ENCODE measurements at regions not wholly inside any gene's neighbourhood (a gene's known extent, or its start where the extent isn't known, plus 50 kb on each side); places are given as distances from the start of the nearest gene placed in this dataset.

DNA sequence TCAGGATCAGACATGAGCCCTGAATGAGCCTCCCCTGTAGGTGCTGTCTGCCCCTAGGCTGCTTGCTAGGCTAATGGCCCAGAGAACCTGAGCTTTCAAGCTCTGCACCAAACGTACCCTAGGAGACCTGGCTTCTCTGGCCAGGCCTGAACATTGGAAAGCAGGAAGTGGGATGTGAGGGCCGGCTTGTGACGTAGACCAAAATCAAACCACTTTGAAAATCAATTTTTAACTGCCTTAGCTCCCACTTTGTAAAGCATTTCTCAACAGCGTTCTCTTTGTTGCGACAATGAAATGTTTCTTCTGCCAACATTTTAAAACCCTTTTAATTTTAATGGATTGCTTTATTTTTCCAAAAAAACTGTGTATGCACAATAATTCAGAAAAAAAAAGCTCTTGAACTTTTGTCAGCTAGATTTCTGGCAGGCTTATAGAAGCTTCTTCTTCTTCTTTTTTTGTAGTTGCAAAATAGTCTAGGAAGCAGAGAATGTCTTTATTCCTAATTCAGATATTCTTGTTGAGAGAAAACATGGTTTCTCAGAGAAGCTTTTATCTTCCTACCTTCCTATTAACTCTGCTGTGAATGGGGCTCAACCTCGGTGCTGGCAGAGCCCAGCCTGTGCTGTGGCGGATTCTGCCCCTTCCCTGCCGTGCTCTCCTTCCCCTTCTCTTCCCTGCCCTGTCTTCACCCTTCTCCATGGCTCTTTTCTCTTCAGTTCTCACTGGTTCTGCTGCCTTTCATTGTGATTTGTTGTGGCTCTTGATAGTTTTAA lies 145.2 kb upstream of the SFRP2 start:
- H3K4me1 Mint-ChIP-seq = peaks cover 5% of the 10 kb centered on the region
- H3K27ac Mint-ChIP-seq = no peak overlapping the region
- H3K36me3 Mint-ChIP-seq (ENCODE audit: low read depth) = no peaks in the 10 kb centered on the region
- H3K4me3 Mint-ChIP-seq = no peak overlapping the region
- H3K9me3 Mint-ChIP-seq = no peaks in the 10 kb centered on the region
- H3K27me3 Mint-ChIP-seq = peaks cover 31% of the 10 kb centered on the region
- no peak for ATAC-seq (replicated peaks)

DNA sequence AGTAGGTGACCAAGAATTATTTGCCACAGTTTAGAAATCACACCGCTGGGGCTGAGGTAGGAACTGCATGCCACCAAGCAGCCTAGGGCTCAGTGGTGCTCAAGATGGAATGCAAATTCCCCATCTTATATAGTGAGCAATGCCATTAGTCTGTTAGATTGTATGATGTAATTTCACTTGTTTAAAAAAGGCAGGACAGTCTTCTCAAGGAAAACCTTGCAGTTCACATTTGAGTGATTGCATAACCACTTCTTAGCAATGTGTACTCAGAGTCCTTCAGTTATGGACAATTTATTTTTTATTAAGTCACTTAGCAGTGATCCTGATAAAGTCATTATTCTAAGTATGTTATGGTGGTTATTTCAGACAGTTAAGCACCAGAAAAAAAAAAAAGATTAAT lies 142.9 kb upstream of the SFRP2 start:
- Mint-ChIP-seq H3K36me3 (ENCODE audit: low read depth) (no peaks in the 10 kb centered on the region), H3K27ac (no peak overlapping the region), H3K27me3 (peaks cover 32% of the 10 kb centered on the region), H3K4me1 (peaks cover 5% of the 10 kb centered on the region), H3K9me3 (no peaks in the 10 kb centered on the region), H3K4me3 (no peak overlapping the region)
- no peak for ATAC-seq (replicated peaks)

GRCh38 chr4:153929675-153930074 lies 140.8 kb upstream of the SFRP2 start:
- Mint-ChIP-seq H3K9me3 (no peaks in the 10 kb centered on the region), H3K4me3 (no peak overlapping the region), H3K36me3 (ENCODE audit: low read depth) (no peaks in the 10 kb centered on the region), H3K27ac (no peak overlapping the region), H3K27me3 (peaks cover 25% of the 10 kb centered on the region), H3K4me1 (peaks cover 5% of the 10 kb centered on the region)
- no peak for ATAC-seq (replicated peaks)

GRCh38 chr4:153927451-153927850 lies 138.6 kb upstream of the SFRP2 start:
- no peak overlapping the region for H3K27ac Mint-ChIP-seq
- peaks cover 13% of the 10 kb centered on the region for H3K27me3 Mint-ChIP-seq
- no peaks in the 10 kb centered on the region for H3K4me1 Mint-ChIP-seq
- ATAC-seq (replicated peaks) = no peak
- H3K9me3 Mint-ChIP-seq = no peaks in the 10 kb centered on the region
- no peak overlapping the region for H3K4me3 Mint-ChIP-seq
- no peaks in the 10 kb centered on the region for H3K36me3 Mint-ChIP-seq (ENCODE audit: low read depth)

- Mint-ChIP-seq H3K4me1 (no peaks in the 10 kb centered on the region), H3K27me3 (no peaks in the 10 kb centered on the region), H3K27ac (no peak overlapping the region), H3K9me3 (no peaks in the 10 kb centered on the region), H3K4me3 (no peak overlapping the region), H3K36me3 (ENCODE audit: low read depth) (no peaks in the 10 kb centered on the region)
- ATAC-seq (replicated peaks) = no peak
Observed at GRCh38 chr4:153922148-153922547, 133.3 kb upstream of the SFRP2 start.

DNA sequence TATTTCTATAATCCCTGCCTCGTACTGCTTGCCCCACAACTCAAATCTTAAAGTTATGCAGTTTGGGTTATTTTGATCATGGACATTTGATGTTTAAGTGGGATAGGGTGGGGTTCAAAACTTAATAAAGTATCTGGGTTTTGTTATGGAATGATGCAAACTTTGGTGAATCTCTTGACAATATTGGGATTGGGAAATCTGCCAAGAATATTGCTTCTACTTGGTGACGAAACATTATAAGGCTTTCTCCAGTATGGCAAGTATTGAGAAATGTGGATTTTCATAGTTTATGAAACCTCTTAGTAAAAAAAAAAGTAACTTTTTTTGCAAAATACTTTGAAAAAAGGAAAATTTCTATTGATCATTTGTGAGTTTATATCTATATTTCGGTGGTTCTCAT lies 130.8 kb upstream of the SFRP2 start:
- H3K27ac Mint-ChIP-seq = no peak overlapping the region
- no peaks in the 10 kb centered on the region for H3K36me3 Mint-ChIP-seq (ENCODE audit: low read depth)
- no peaks in the 10 kb centered on the region for H3K4me1 Mint-ChIP-seq
- no peaks in the 10 kb centered on the region for H3K27me3 Mint-ChIP-seq
- H3K4me3 Mint-ChIP-seq = no peak overlapping the region
- ATAC-seq (replicated peaks) = no peak
- no peaks in the 10 kb centered on the region for H3K9me3 Mint-ChIP-seq

DNA sequence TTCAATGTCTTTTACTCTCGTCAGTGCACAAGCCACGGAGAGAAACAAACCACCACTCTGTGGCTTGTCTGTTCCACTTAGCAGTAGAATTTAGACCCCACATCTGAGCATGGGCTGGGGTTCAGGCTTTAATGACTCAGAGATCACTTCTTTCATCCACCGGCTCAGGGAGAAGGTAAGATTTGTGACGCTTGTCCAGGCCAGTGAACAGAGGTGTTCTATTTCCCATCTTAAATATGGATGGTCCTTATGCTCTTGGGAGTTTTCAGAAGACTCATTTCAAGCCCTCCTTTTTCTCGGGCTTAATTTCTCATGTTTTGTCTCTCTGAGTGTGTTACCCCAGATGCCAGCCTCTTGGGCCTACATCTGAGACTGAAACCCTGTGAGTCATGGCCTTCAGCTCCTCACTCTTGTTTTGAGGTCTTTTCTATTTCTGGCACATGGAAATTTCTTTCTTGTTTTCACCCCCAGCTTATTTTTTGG lies 127.4 kb upstream of the SFRP2 start:
- no peaks in the 10 kb centered on the region for H3K36me3 Mint-ChIP-seq (ENCODE audit: low read depth)
- H3K9me3 Mint-ChIP-seq = no peaks in the 10 kb centered on the region
- no peak overlapping the region for H3K4me3 Mint-ChIP-seq
- no peaks in the 10 kb centered on the region for H3K4me1 Mint-ChIP-seq
- ATAC-seq (replicated peaks) = peak; percentile 94
- peaks cover 14% of the 10 kb centered on the region for H3K27me3 Mint-ChIP-seq
- peak overlapping the region; percentile 70 for H3K27ac Mint-ChIP-seq

DNA sequence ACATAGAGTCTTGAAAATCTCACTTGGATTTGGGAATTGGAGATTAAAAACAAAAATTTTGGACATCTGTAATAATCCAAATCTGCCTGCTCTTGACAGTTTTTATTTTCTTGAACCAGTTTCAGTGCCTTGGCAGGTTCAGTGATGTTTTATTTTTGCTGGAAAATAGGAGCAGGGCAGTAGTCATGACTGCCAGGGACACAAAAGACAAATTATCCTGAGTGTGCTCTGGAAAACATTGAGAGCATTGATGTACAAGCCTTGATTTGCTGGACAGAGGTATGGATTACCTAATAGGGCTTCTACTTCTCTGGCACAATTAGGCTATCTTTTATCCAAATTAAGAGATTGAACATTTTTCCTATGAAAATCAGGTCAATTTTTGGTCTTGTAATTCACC lies 123.4 kb upstream of the SFRP2 start:
- Mint-ChIP-seq H3K4me3 (no peak overlapping the region), H3K27me3 (peaks cover 20% of the 10 kb centered on the region), H3K4me1 (no peaks in the 10 kb centered on the region), H3K9me3 (no peaks in the 10 kb centered on the region), H3K36me3 (ENCODE audit: low read depth) (no peaks in the 10 kb centered on the region), H3K27ac (no peak overlapping the region)
- no peak for ATAC-seq (replicated peaks)

GRCh38 chr4:153909672-153910071 lies 120.8 kb upstream of the SFRP2 start:
- no peak for ATAC-seq (replicated peaks)
- Mint-ChIP-seq H3K4me1 (no peaks in the 10 kb centered on the region), H3K4me3 (no peak overlapping the region), H3K9me3 (no peaks in the 10 kb centered on the region), H3K27ac (no peak overlapping the region), H3K36me3 (ENCODE audit: low read depth) (no peaks in the 10 kb centered on the region), H3K27me3 (peaks cover 20% of the 10 kb centered on the region)

GRCh38 chr4:153906231-153906630 lies 117.3 kb upstream of the SFRP2 start:
- no peak for ATAC-seq (replicated peaks)
- no peaks in the 10 kb centered on the region for H3K36me3 Mint-ChIP-seq (ENCODE audit: low read depth)
- no peak overlapping the region for H3K4me3 Mint-ChIP-seq
- peaks cover 8% of the 10 kb centered on the region for H3K27me3 Mint-ChIP-seq
- no peaks in the 10 kb centered on the region for H3K4me1 Mint-ChIP-seq
- no peak overlapping the region for H3K27ac Mint-ChIP-seq
- H3K9me3 Mint-ChIP-seq = no peaks in the 10 kb centered on the region

- no peaks in the 10 kb centered on the region for H3K9me3 Mint-ChIP-seq
Observed at GRCh38 chr4:153905231-153905630, 116.3 kb upstream of the SFRP2 start.

DNA sequence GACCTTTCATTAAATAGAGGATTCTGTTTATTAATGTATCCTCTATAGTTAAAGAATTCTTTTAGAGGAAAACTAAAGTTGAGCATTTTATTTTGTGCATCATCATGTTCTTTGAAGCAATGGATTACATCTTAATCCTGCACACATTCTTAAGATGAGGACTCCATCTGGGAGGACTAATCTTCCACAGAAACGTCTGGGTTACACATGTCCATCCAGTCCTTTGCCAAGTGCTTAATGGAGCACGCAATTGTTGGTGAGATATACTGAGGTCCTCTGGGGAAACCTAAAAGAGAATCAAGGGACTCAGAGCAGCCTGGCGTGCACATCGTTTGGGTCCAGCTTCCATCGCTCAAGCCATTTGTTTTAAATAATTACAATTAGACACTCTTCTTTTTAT lies 115.1 kb upstream of the SFRP2 start:
- Mint-ChIP-seq H3K4me3 (no peak overlapping the region), H3K4me1 (no peaks in the 10 kb centered on the region), H3K9me3 (no peaks in the 10 kb centered on the region), H3K36me3 (ENCODE audit: low read depth) (no peaks in the 10 kb centered on the region), H3K27ac (no peak overlapping the region), H3K27me3 (peaks cover 8% of the 10 kb centered on the region)
- no peak for ATAC-seq (replicated peaks)

More at GRCh38 chr4:153905231-153905630, 116.3 kb upstream of the SFRP2 start:
- no peak for ATAC-seq (replicated peaks)
- Mint-ChIP-seq H3K27me3 (peaks cover 4% of the 10 kb centered on the region), H3K4me3 (no peak overlapping the region), H3K36me3 (ENCODE audit: low read depth) (no peaks in the 10 kb centered on the region), H3K4me1 (no peaks in the 10 kb centered on the region), H3K27ac (no peak overlapping the region)

DNA sequence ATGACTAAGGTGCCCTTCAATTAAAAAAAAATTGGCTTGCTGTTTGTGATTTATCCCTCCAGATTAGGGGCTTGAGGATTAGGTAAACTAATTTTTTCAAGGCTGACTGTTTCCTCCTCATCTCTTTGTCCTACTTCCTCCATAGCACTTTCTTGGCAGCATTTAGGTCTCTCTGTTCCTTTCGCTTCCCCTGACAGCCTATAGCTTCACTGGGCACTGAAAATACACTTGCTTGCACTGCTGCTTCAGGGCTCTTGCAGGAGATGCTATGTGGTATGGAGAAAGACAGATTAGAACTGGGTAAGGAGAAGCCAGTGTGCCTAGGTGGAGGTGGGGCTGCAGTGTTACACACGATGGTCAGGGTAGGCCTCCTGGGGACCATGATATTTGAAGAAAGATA lies 112.3 kb upstream of the SFRP2 start:
- ATAC-seq (replicated peaks) = no peak
- no peaks in the 10 kb centered on the region for H3K4me1 Mint-ChIP-seq
- no peak overlapping the region for H3K27ac Mint-ChIP-seq

DNA sequence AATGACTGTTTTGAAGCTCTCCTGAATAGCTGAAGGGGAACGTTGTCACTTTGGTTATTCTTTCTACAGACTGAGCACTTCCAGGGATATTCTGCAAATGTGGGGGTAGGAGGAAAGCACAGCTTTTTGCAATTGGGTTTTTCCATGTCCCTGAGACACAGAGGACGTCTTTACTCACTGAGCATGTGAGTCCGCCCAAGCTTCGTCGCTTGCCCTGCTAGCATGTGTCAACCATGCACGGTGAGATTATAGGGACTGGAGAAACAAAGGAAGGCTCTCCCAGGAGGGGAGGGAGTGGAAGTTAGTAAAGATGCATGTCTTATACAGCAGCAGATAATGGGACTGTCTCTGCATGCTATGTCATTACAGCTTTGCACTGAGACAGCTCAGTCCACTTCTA lies 111.5 kb upstream of the SFRP2 start:
- no peak overlapping the region for H3K27ac Mint-ChIP-seq
- H3K4me1 Mint-ChIP-seq = no peaks in the 10 kb centered on the region
- H3K9me3 Mint-ChIP-seq = no peaks in the 10 kb centered on the region
- ATAC-seq (replicated peaks) = no peak
- H3K27me3 Mint-ChIP-seq = peaks cover 15% of the 10 kb centered on the region
- no peaks in the 10 kb centered on the region for H3K36me3 Mint-ChIP-seq (ENCODE audit: low read depth)
- H3K4me3 Mint-ChIP-seq = no peak overlapping the region

More for the DNA sequence above, 112.3 kb upstream of the SFRP2 start:
- Mint-ChIP-seq H3K36me3 (ENCODE audit: low read depth) (no peaks in the 10 kb centered on the region), H3K4me3 (no peak overlapping the region), H3K9me3 (no peaks in the 10 kb centered on the region), H3K27me3 (peaks cover 15% of the 10 kb centered on the region)

- H3K4me1 Mint-ChIP-seq = no peaks in the 10 kb centered on the region
- H3K27me3 Mint-ChIP-seq = peaks cover 5% of the 10 kb centered on the region
- H3K9me3 Mint-ChIP-seq = no peaks in the 10 kb centered on the region
- no peak overlapping the region for H3K27ac Mint-ChIP-seq
- no peaks in the 10 kb centered on the region for H3K36me3 Mint-ChIP-seq (ENCODE audit: low read depth)
- H3K4me3 Mint-ChIP-seq = no peak overlapping the region
- no peak for ATAC-seq (replicated peaks)
Observed at GRCh38 chr4:153890761-153891160, 101.9 kb upstream of the SFRP2 start.
